Vagina (tissue), 2 donors: ENCODE measurements at regions not wholly inside any gene's neighbourhood (a gene's known extent, or its start where the extent isn't known, plus 50 kb on each side); places are given as distances from the start of the nearest gene placed in this dataset.

Source experiments
- DNase-seq, 2 donors: peaks; one replicate each; pipeline ENCODE4 v3.0.0-alpha.2; 2017; ENCODE audit errors: extremely low spot score in 2 of 2
- H3K27ac ChIP-seq: fragments of 200-600 bp; sonication (generic); one replicate; pipeline ENCODE4 v1.5.1; 2019
- H3K27me3 ChIP-seq: fragments of 200-600 bp; sonication (generic); one replicate; pipeline ENCODE4 v1.5.1; 2019
- H3K36me3 ChIP-seq, 2 donors: fragments of 200-600 bp; sonication (generic); one replicate each; pipeline ENCODE4 v1.5.1; 2017 to 2019
- H3K4me1 ChIP-seq: fragments of 200-600 bp; sonication (generic); one replicate; pipeline ENCODE4 v1.5.1; 2019
- H3K4me3 ChIP-seq, 2 donors: fragments of 200-600 bp; sonication (generic); 1 replicate in 1 of 2; 2 replicates in 1 of 2; pipeline ENCODE4 v1.5.1; 2016 to 2019
- H3K9me3 ChIP-seq: fragments of 200-600 bp; sonication (generic); one replicate; pipeline ENCODE4 v1.5.1; 2019
- POLR2A ChIP-seq, 2 donors: fragments of 450-650 bp; IDR thresholded peaks; one replicate each; pipeline ENCODE4 v1.6.1; 2017; ENCODE audit warnings: antibody characterized with exemption in 2 of 2, mild to moderate bottlenecking in 2 of 2, moderate library complexity in 2 of 2
- POLR2AphosphoS5 ChIP-seq, 2 donors: sonication (generic); formaldehyde crosslinking; IDR thresholded peaks; one replicate each; pipeline ENCODE4 v1.9.0; 2017; ENCODE audit warnings: antibody characterized with exemption in 2 of 2, mild to moderate bottlenecking in 2 of 2, low read depth in 1 of 2; ENCODE audit not compliant: insufficient read depth in 1 of 2
- intact Hi-C: fragments of 100-400 bp; cut with DNase I; formaldehyde crosslinking; loops from one replicate; pipeline ENCODE4 v1.15.1; 2023
- TF ChIP-seq, protein P1 (sequence below), 3 experiments: fragments of 450-650 bp in 2 of 3; fragments of 200-600 bp in 1 of 3; sonication (generic) in 1 of 3; IDR thresholded peaks; one replicate each; pipeline ENCODE4 v1.5.1; 2017 to 2019; ENCODE audit warnings: antibody characterized with exemption in 3 of 3, mild to moderate bottlenecking in 2 of 3, moderate library complexity in 2 of 3

DNA sequence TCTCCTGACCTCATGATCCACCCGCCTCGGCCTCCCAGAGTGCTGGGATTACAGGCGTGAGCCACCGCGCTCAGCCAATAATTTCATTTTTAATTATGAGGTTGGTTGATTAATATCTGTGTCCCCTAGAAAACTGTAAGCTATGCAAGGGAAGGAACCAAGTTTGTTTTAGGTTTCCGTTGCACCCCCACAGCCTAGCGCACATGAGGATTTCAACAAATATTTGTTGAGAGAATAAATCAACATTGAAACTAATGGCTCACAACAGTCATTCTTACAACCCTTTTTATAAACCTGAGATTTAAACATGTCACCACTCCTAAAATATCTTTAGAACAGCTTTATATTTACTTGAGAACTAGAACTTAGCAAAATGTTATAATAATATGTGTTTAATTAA is 114.0 kb upstream of the CARMIL1 start:
- H3K4me3 ChIP-seq: no peak overlapping the region
- no peak for DNase-seq
- no peaks in the 10 kb centered on the region for H3K36me3 ChIP-seq
- no peaks in the 10 kb centered on the region for H3K9me3 ChIP-seq
- H3K27ac ChIP-seq: no peak overlapping the region
- TF ChIP-seq, protein P1, sequence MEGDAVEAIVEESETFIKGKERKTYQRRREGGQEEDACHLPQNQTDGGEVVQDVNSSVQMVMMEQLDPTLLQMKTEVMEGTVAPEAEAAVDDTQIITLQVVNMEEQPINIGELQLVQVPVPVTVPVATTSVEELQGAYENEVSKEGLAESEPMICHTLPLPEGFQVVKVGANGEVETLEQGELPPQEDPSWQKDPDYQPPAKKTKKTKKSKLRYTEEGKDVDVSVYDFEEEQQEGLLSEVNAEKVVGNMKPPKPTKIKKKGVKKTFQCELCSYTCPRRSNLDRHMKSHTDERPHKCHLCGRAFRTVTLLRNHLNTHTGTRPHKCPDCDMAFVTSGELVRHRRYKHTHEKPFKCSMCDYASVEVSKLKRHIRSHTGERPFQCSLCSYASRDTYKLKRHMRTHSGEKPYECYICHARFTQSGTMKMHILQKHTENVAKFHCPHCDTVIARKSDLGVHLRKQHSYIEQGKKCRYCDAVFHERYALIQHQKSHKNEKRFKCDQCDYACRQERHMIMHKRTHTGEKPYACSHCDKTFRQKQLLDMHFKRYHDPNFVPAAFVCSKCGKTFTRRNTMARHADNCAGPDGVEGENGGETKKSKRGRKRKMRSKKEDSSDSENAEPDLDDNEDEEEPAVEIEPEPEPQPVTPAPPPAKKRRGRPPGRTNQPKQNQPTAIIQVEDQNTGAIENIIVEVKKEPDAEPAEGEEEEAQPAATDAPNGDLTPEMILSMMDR (IDR thresholded peaks at IDR 0.05): no peak
- no peak for TF ChIP-seq POLR2A (IDR thresholded peaks at IDR 0.05)
- no peak for TF ChIP-seq POLR2AphosphoS5 (IDR thresholded peaks at IDR 0.05; ENCODE audit: insufficient read depth in 1 of 2, low read depth in 1 of 2)
- no peaks in the 10 kb centered on the region for H3K27me3 ChIP-seq
- peaks cover 7% of the 10 kb centered on the region for H3K4me1 ChIP-seq
- intact Hi-C loops: no loop called here

DNA sequence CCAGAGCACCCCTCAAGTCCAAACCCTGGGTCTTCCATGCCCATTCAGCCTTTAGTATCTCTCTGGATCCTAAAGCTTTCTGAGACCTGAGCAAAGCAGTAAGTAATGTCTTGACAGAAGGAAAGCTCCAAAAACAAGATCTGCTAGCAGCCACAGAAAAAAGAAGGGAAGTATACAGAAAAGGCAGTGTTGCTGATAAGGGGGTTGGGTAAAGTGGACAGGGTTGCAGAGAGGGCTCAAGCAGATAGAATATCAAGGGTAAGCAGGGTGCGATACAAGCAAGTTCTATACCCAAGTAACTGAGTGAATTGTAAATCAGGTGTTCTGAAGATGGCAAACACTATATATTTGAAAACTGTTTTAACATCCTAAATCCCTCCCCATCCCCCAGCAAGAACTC is 113.4 kb upstream of the CARMIL1 start:
- DNase-seq: no peak
- Histone ChIP-seq H3K4me3 (no peak overlapping the region), H3K36me3 (no peaks in the 10 kb centered on the region), H3K9me3 (no peaks in the 10 kb centered on the region), H3K27me3 (no peaks in the 10 kb centered on the region), H3K4me1 (peaks cover 7% of the 10 kb centered on the region), H3K27ac (no peak overlapping the region)
- intact Hi-C loops: no loop called here
- TF ChIP-seq POLR2AphosphoS5 (IDR thresholded peaks at IDR 0.05; ENCODE audit: insufficient read depth in 1 of 2, low read depth in 1 of 2) (no peak), POLR2A (IDR thresholded peaks at IDR 0.05) (no peak)
- TF ChIP-seq, protein P1 (IDR thresholded peaks at IDR 0.05): no peak

GRCh38 chr6:25166955-25167748 is 112.0 kb upstream of the CARMIL1 start:
- Histone ChIP-seq H3K36me3 (no peaks in the 10 kb centered on the region), H3K4me3 (no peak overlapping the region), H3K27me3 (no peaks in the 10 kb centered on the region), H3K9me3 (no peaks in the 10 kb centered on the region), H3K27ac (no peak overlapping the region), H3K4me1 (peaks cover 7% of the 10 kb centered on the region)
- intact Hi-C loops: no loop called here
- DNase-seq: no peak
- TF ChIP-seq, protein P1 (IDR thresholded peaks at IDR 0.05): no peak

DNA sequence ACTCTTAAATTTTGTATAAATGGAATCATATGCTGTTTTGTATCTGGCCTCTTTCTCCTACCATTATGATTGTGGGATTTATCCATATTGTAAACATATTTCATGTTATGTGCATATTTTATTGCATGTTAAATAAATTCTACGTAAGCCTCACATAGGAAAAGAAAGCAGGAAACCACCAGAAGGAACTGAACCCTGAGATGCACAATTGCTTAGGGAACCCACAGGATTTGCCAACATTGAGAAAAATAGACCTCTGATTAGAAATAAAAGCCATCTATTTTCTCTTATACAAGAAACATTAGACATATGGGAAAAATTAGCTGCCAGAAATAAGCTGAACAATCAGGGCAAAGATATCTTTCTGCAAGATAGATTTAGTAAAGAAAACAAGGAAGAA is 111.2 kb upstream of the CARMIL1 start:
- DNase-seq: no peak
- intact Hi-C loops: no loop called here
- no peaks in the 10 kb centered on the region for H3K27me3 ChIP-seq

DNA sequence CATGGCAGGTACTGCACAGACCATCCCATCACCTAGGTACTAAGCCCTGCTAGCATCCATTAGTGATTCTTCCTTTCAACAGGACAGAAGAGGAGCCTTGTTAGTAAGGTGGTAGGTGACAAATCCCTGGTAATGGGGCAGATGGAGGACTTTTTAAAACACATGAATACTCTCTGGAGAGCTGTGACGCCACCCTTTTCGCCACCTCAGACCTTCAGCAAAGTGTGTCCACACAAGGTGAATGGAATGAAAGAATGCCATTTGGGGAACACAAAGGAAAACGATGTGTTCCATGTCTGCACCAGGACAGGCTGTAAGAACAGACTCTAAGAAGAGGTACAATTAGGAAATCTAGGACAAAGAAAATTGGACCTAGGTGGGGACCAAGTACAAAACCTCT is 110.5 kb upstream of the CARMIL1 start:
- intact Hi-C loops: no loop called here
- TF ChIP-seq POLR2A (IDR thresholded peaks at IDR 0.05): no peak
- TF ChIP-seq, protein P1 (IDR thresholded peaks at IDR 0.05): no peak
- no peak for TF ChIP-seq POLR2AphosphoS5 (IDR thresholded peaks at IDR 0.05; ENCODE audit: insufficient read depth in 1 of 2, low read depth in 1 of 2)
- Histone ChIP-seq H3K27ac (no peak overlapping the region), H3K4me1 (peaks cover 20% of the 10 kb centered on the region), H3K4me3 (no peak overlapping the region), H3K36me3 (no peaks in the 10 kb centered on the region), H3K9me3 (no peaks in the 10 kb centered on the region), H3K27me3 (no peaks in the 10 kb centered on the region)
- no peak for DNase-seq

More for the DNA sequence above, 111.2 kb upstream of the CARMIL1 start:
- Histone ChIP-seq H3K4me3 (no peak overlapping the region), H3K4me1 (peaks cover 13% of the 10 kb centered on the region), H3K36me3 (no peaks in the 10 kb centered on the region), H3K9me3 (no peaks in the 10 kb centered on the region), H3K27ac (no peak overlapping the region)
- no peak for TF ChIP-seq POLR2A (IDR thresholded peaks at IDR 0.05)
- no peak for TF ChIP-seq POLR2AphosphoS5 (IDR thresholded peaks at IDR 0.05; ENCODE audit: insufficient read depth in 1 of 2, low read depth in 1 of 2)
- TF ChIP-seq, protein P1 (IDR thresholded peaks at IDR 0.05): no peak
